HG03520 (cell line): ENCODE measurements at regions not wholly inside any gene's neighbourhood (a gene's known extent, or its start where the extent isn't known, plus 50 kb on each side); places are given as distances from the start of the nearest gene placed in this dataset.

Experiments
- ATAC-seq: cut with Tn5 transposase; IDR thresholded peaks from one replicate; pipeline ENCODE4 v1.9.1; 2021; ENCODE audit warnings: mild to moderate bottlenecking, moderate library complexity; ENCODE audit not compliant: unreplicated experiment

DNA sequence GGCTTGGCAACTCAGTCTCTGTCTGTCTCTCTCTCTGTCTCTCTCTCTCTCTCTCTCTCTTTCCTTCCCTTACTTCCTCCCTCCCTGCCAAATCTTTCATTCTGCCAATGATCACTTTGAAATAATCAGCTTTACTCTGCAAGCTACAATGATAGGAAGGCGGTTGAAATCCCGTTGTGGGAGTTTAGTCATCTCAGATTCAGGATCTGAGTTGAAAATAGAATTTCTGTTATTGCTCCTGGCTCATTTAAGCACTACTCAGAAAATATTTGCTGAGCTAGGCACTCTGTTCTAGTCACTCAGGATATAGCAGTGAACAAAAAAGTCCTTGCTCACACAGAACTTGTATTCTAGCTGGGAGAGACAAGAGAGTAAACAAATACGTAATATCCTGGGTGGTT, 56.3 kb upstream of the DCTD start:
- ATAC-seq, result no peak

DNA sequence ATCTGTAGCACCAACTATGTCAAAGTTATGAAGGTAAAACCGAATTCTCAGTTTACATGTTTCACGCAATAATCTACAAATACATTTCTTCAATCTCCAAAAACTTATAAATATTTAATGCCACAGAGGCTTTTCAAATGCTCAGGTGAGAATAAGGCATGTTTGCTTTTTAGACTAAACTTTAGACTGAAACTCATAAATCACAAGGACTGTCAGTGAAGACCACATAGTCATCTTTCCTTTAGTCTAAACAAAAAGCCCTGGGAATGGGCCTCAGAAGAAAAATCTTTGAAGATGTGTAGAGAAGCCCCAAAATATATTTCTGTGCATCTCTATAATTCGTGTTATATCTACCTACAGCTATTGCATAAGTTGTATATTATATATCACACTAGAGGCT, 54.5 kb upstream of the DCTD start:
- no peak for ATAC-seq

DNA sequence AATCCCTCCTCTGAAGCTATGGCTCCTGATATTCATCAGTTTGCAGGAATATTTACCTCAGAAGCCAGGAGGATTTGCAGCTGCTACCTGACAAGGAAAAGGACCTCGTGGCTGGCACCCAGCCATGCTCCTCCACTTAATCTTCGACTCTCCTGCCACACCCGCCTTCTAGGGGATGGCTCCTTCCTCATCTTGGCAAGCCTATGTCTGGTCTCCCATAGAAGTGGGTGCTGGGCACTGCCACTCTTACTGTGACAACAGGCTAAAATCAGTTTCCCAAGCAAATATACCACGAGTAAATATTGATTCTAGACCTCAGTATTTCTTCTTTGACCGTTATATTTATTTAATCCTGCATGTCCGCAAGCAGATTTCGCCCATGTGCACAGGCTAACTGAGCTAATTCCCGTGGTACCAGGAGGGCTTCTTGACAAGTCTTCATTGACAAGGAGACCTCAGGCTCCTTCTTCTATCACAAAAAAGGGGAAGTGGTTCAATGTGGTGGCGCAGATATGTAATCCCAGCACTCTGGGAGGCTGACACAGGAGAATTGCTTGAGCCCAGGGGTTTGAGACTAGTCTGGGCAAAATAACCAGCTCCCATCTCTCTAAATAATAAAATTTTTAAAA, 52.6 kb upstream of the DCTD start:
- ATAC-seq, result no peak

DNA sequence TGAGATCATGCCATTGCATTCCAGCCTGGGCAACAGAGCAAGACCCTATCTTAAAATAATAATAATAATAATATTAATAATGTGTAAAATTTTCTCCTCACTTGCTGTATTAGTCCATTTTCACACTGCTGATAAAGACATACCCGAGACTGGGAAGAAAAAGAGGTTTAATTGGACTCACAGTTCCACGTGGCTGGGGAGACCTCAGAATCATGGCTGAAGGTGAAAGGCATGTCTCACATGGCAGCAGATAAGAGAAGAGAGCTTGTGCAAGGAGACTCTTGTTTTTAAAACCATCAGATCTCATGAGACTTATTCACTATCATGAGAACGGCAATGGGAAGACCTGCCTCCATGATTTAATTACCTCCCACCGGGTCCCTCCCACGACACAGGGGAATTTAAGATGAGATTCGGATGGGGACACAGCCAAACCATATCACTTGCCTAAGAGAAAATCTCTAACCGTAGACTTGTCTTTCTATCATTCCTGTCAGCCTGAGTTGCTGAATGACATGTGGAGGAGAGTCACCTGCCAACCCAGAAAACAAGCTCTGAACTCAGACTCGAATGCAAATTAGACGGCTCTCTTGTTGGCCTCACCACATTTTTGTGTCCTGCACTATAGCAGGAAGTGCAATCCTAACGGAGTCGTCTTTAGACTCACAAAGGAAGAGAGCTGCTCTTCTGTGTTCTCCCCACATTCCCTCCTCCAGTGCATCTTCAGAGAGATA, 51.9 kb upstream of the DCTD start:
- no peak for ATAC-seq

DNA sequence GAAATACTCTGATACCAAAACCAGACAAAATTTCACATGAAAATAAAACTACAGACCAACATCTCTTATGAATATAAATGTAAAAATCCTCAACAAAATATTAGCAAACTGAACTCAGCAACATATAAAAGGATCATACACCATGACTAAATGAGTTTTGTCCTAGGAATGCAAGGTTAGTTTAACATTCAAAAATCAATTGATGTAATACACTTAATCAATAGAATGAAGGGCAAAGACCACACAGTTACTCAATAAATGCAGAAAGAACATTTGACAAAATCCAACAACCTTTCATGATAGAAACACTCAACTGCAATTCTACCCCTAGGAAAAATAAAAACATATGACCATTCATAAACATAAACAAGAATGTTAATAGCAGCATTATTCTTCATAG, 50.2 kb upstream of the DCTD start:
- ATAC-seq, result no peak
